HCT116 (cell line): ENCODE measurements at regions not wholly inside any gene's neighbourhood (a gene's known extent, or its start where the extent isn't known, plus 50 kb on each side); places are given as distances from the start of the nearest gene placed in this dataset.

Experiments used
- EZH2phosphoT487 ChIP-seq: fragments of 200-600 bp; IDR thresholded peaks from 2 replicates; pipeline ENCODE4 v1.6.1; 2018; ENCODE audit warnings: antibody characterized with exemption, borderline replicate concordance
- TF ChIP-seq, protein P1 (sequence below), 3 experiments: fragments of 200-600 bp in 1 of 3; sonication (generic) in 1 of 3; IDR thresholded peaks in 2 of 3; conservative IDR thresholded peaks in 1 of 3; 2 replicates each; pipeline ENCODE4 v1.5.1; 2012 to 2017; ENCODE audit warnings: low read depth in 2 of 3, low read length in 2 of 3, antibody characterized with exemption in 1 of 3, borderline replicate concordance in 1 of 3, control low read depth in 1 of 3, mild to moderate bottlenecking in 1 of 3, mixed read lengths in 1 of 3, mixed run types in 1 of 3, moderate library complexity in 1 of 3; ENCODE audit not compliant: insufficient read depth in 1 of 3

- TF ChIP-seq, protein P1, sequence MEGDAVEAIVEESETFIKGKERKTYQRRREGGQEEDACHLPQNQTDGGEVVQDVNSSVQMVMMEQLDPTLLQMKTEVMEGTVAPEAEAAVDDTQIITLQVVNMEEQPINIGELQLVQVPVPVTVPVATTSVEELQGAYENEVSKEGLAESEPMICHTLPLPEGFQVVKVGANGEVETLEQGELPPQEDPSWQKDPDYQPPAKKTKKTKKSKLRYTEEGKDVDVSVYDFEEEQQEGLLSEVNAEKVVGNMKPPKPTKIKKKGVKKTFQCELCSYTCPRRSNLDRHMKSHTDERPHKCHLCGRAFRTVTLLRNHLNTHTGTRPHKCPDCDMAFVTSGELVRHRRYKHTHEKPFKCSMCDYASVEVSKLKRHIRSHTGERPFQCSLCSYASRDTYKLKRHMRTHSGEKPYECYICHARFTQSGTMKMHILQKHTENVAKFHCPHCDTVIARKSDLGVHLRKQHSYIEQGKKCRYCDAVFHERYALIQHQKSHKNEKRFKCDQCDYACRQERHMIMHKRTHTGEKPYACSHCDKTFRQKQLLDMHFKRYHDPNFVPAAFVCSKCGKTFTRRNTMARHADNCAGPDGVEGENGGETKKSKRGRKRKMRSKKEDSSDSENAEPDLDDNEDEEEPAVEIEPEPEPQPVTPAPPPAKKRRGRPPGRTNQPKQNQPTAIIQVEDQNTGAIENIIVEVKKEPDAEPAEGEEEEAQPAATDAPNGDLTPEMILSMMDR (IDR thresholded peaks at IDR 0.05 in 2 of 3, conservative IDR thresholded peaks at IDR 0.05 in 1 of 3; ENCODE audit: borderline replicate concordance in 1 of 3, insufficient read depth in 1 of 3, low read depth in 2 of 3, low read length in 2 of 3) = no peak
- no peak for TF ChIP-seq EZH2phosphoT487
Observed at GRCh38 chr4:23368081-23368697, 521.7 kb downstream of the PPARGC1A start.
